K562 (cell line): ENCODE measurements at regions not wholly inside any gene's neighbourhood (a gene's known extent, or its start where the extent isn't known, plus 50 kb on each side); places are given as distances from the start of the nearest gene placed in this dataset.

ENCODE experiments used
- ATAC-seq: fragments of 200-7000 bp; cut with Tn5 transposase; 3 replicates; pipeline ENCODE4 v1.9.1; 2020; ENCODE audit warnings: moderate library complexity
- BruUV-seq: library from RNA; stranded (reverse); fragments of 400-500 nt; replicated peaks from 2 replicates; lab custom pipeline; 2021; lab: Mats Ljungman, UMichigan
- CTCF ChIA-PET: fragments of 300-600 bp; formaldehyde crosslinking; extraction: SDS; loops from one replicate; lab custom pipeline; 2021; ENCODE audit warnings: low intra/inter-chr PET ratio; lab: Yijun Ruan, JAX
- POLR2A ChIA-PET: fragments of 300-600, 350-650 bp; sonication (Branson Sonifier 250); formaldehyde crosslinking; extraction: SDS; loops from one replicate; lab custom pipeline; 2021; ENCODE audit warnings: antibody characterized with exemption, inconsistent platforms; lab: Yijun Ruan, JAX
- DNase-seq, 4 experiments: peaks; one replicate each; pipeline versions ENCODE4 v3.0.0 to v3.0.0-alpha.2; 2011 to 2018; ENCODE audit warnings: low spot score in 3 of 4, mixed read lengths in 3 of 4; ENCODE audit errors: extremely low read depth in 1 of 4
- FAIRE-seq: peaks from 2 replicates; lab custom pipeline; 2011; peaks lifted over from hg19 to GRCh38; lab: Jason Lieb, UNC
- H2AFZ ChIP-seq: 2 replicates; pipeline ENCODE4 v1.6.0; 2011; ENCODE audit warnings: low read depth, low read length, control low read depth, inconsistent platforms
- H3K27ac ChIP-seq: fragments of 200-600 bp; 3 replicates; pipeline ENCODE4 v1.8.0; 2011; ENCODE audit warnings: low read depth, mild to moderate bottlenecking, control low read depth, inconsistent platforms, low read length, moderate library complexity, mixed read lengths; ENCODE audit errors: extremely low read depth
- H3K27me3 ChIP-seq, 2 experiments: fragments of 300-600 bp in 1 of 2; 2 replicates in 1 of 2; 3 replicates in 1 of 2; pipeline versions ENCODE4 v1.6.0 to v1.8.0; 2011; ENCODE audit warnings: inconsistent platforms in 2 of 2, low read length in 2 of 2, mild to moderate bottlenecking in 1 of 2, mixed read lengths in 1 of 2, moderate library complexity in 1 of 2; ENCODE audit not compliant: control insufficient read depth in 2 of 2, insufficient read depth in 2 of 2
- H3K36me3 ChIP-seq: fragments of 300-600 bp; 3 replicates; pipeline ENCODE4 v1.8.0; 2011; ENCODE audit warnings: mild to moderate bottlenecking, low read length, inconsistent platforms; ENCODE audit not compliant: control insufficient read depth, insufficient read depth
- H3K4me1 ChIP-seq, 2 experiments: fragments of 200-600 bp in 1 of 2; replicated peaks in 1 of 2; 2 replicates in 1 of 2; 3 replicates in 1 of 2; pipeline versions ENCODE4 v1.5.1 to v1.8.0; 2011; ENCODE audit warnings: inconsistent platforms in 2 of 2, low read length in 2 of 2, mild to moderate bottlenecking in 1 of 2, mixed read lengths in 1 of 2, moderate library complexity in 1 of 2; ENCODE audit not compliant: control insufficient read depth in 2 of 2, insufficient read depth in 2 of 2
- H3K4me2 ChIP-seq: 2 replicates; pipeline ENCODE4 v1.6.1; 2011; ENCODE audit warnings: low read length, control low read depth, inconsistent platforms, mixed read lengths; ENCODE audit not compliant: insufficient read depth
- H3K4me3 ChIP-seq: fragments of 200-600 bp; sonication (generic), shearing (Covaris generic); 2 replicates; pipeline ENCODE4 v1.5.1; 2016; ENCODE audit warnings: control low read depth, inconsistent platforms
- H3K79me2 ChIP-seq: fragments of 200-600 bp; 3 replicates; pipeline ENCODE4 v1.8.0; 2011; ENCODE audit warnings: low read length, inconsistent platforms; ENCODE audit not compliant: control insufficient read depth, insufficient read depth
- H3K9ac ChIP-seq, 2 experiments: 2 replicates each; pipeline versions ENCODE4 v1.6.0 to v1.6.1; 2011; ENCODE audit warnings: low read depth in 2 of 2, low read length in 2 of 2, control low read depth in 1 of 2, inconsistent platforms in 1 of 2, mild to moderate bottlenecking in 1 of 2, mixed read lengths in 1 of 2; ENCODE audit not compliant: insufficient read depth in 1 of 2
- H3K9me1 ChIP-seq: one replicate; pipeline ENCODE4 v1.6.0; 2011; ENCODE audit warnings: inconsistent platforms, mild to moderate bottlenecking, low read length, moderate library complexity; ENCODE audit not compliant: control insufficient read depth, insufficient read depth
- H3K9me3 ChIP-seq: replicated peaks from 2 replicates; pipeline ENCODE4 v1.5.1; 2011; ENCODE audit warnings: low read depth, low read length, inconsistent platforms; ENCODE audit not compliant: control insufficient read depth, insufficient read depth
- H4K20me1 ChIP-seq: replicated peaks from 2 replicates; pipeline ENCODE4 v1.6.1; 2011; ENCODE audit warnings: low read length, inconsistent platforms, mixed read lengths; ENCODE audit not compliant: control insufficient read depth, insufficient read depth
- ARID2 ChIP-seq: fragments of 450-650 bp; IDR thresholded peaks from 2 replicates; pipeline ENCODE4 v1.6.1; 2017; ENCODE audit warnings: antibody characterized with exemption, mild to moderate bottlenecking
- DACH1 ChIP-seq: fragments of 450-650 bp; IDR thresholded peaks from 2 replicates; pipeline ENCODE4 v1.6.1; 2018; ENCODE audit not compliant: partially characterized antibody
- NUFIP1 ChIP-seq: fragments of 450-650 bp; IDR thresholded peaks from 2 replicates; pipeline ENCODE4 v1.6.1; 2018; ENCODE audit not compliant: partially characterized antibody
- SMARCA4 ChIP-seq: fragments of 450-650 bp; IDR thresholded peaks from 2 replicates; pipeline ENCODE4 v1.6.1; 2016
- STAG1 ChIP-seq: sonication (generic); formaldehyde crosslinking; IDR thresholded peaks from 2 replicates; pipeline ENCODE4 v1.5.0; 2020; ENCODE audit warnings: missing genetic modification reagents, borderline replicate concordance
- ZBTB17 ChIP-seq: fragments of 450-650 bp; formaldehyde crosslinking; IDR thresholded peaks from 2 replicates; pipeline ENCODE4 v1.4.0; 2020; ENCODE audit warnings: mild to moderate bottlenecking
- ZC3H11A ChIP-seq: IDR thresholded peaks from 2 replicates; pipeline ENCODE4 v1.6.1; 2012; ENCODE audit warnings: low read depth, low read length, improper control_type of control experiment
- ZNF561 ChIP-seq: fragments of 450-650 bp; formaldehyde crosslinking; conservative IDR thresholded peaks from 2 replicates; pipeline ENCODE4 v1.4.0; 2020; ENCODE audit warnings: mild to moderate bottlenecking, moderate library complexity
- WGBS: fragments of 100-300 bp; shearing (Covaris generic); methylation state at CpG from one replicate; pipeline ENCODE4 v1.1.6; 2016; ENCODE audit warnings: low coverage, mixed read lengths; ENCODE audit not compliant: insufficient coverage; ENCODE audit errors: missing lambda C conversion rate; 5-methylcytosine and 5-hydroxymethylcytosine counted together
- in situ Hi-C: fragments of 300-500 bp; cut with MboI; formaldehyde crosslinking; loops from 4 replicates; pipeline ENCODE4 v1.15.0; 2018; ENCODE audit warnings: inconsistent platforms, mixed read lengths
- intact Hi-C: fragments of 100-400 bp; cut with micrococcal nuclease; formaldehyde crosslinking; loops from 2 replicates; pipeline ENCODE4 v1.14.2; 2022
- TF ChIP-seq, protein P1 (sequence below), 3 experiments: IDR thresholded peaks in 2 of 3; conservative IDR thresholded peaks in 1 of 3; 2 replicates each; pipeline ENCODE4 v1.5.1; 2011 to 2012; ENCODE audit warnings: low read length in 3 of 3, mild to moderate bottlenecking in 3 of 3, control low read depth in 2 of 3, improper control_type of control experiment in 1 of 3, inconsistent platforms in 1 of 3, low read depth in 1 of 3, mixed read lengths in 1 of 3, moderate library complexity in 1 of 3; ENCODE audit not compliant: insufficient read depth in 2 of 3
- TF ChIP-seq, protein P2 (sequence below): sonication (generic); formaldehyde crosslinking; IDR thresholded peaks from 2 replicates; pipeline ENCODE4 v1.5.0; 2020; ENCODE audit warnings: missing genetic modification reagents

DNA sequence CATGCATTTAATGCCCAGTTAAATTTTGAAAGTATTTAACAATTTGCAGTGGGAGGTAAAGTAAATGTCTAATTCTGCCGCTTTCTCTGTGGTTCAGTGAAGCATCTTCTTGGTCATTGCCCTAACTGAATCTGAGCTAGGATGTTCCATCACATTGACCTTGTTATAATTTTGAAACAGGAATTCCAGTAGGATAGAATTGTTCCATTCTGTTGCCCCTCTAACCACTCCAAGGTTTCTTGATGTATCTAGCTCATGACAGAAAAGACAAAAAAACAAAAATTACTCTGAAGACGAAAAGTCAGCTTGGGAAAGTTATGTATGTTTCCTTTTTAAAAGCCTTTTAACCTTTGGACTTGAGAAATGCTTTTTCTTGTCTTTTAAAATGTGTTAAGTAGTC lies 297.0 kb upstream of the FAT1 start:
- H3K4me2 ChIP-seq: no peak overlapping the region
- in situ Hi-C loops (no loop called here), intact Hi-C loops (no loop called here)
- ChIA-PET CTCF (no interaction called here), POLR2A (no interaction called here)
- DNase-seq (no peak), FAIRE-seq (no peak), ATAC-seq (no peak)
- H3K4me3 ChIP-seq: no peak overlapping the region
- no peaks in the 10 kb centered on the region for H4K20me1 ChIP-seq
- 3% methylated on average over 2 of the region's 2 CpGs for WGBS
- TF ChIP-seq, protein P1, sequence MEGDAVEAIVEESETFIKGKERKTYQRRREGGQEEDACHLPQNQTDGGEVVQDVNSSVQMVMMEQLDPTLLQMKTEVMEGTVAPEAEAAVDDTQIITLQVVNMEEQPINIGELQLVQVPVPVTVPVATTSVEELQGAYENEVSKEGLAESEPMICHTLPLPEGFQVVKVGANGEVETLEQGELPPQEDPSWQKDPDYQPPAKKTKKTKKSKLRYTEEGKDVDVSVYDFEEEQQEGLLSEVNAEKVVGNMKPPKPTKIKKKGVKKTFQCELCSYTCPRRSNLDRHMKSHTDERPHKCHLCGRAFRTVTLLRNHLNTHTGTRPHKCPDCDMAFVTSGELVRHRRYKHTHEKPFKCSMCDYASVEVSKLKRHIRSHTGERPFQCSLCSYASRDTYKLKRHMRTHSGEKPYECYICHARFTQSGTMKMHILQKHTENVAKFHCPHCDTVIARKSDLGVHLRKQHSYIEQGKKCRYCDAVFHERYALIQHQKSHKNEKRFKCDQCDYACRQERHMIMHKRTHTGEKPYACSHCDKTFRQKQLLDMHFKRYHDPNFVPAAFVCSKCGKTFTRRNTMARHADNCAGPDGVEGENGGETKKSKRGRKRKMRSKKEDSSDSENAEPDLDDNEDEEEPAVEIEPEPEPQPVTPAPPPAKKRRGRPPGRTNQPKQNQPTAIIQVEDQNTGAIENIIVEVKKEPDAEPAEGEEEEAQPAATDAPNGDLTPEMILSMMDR (IDR thresholded peaks at IDR 0.05 in 2 of 3, conservative IDR thresholded peaks at IDR 0.05 in 1 of 3; ENCODE audit: insufficient read depth in 2 of 3, low read depth in 1 of 3, low read length in 3 of 3): no peak
- no peak for TF ChIP-seq ZC3H11A
- no peak for TF ChIP-seq DACH1
- TF ChIP-seq ZNF561: no peak
- TF ChIP-seq ZBTB17: no peak
- no peak for TF ChIP-seq STAG1 (CRISPR knock-in tag)
- TF ChIP-seq SMARCA4: no peak
- TF ChIP-seq NUFIP1: no peak
- no peak for TF ChIP-seq ARID2
- TF ChIP-seq, protein P2, sequence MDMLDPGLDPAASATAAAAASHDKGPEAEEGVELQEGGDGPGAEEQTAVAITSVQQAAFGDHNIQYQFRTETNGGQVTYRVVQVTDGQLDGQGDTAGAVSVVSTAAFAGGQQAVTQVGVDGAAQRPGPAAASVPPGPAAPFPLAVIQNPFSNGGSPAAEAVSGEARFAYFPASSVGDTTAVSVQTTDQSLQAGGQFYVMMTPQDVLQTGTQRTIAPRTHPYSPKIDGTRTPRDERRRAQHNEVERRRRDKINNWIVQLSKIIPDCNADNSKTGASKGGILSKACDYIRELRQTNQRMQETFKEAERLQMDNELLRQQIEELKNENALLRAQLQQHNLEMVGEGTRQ: no peak
- no peaks in the 10 kb centered on the region for H3K79me2 ChIP-seq
- H3K36me3 ChIP-seq: no peaks in the 10 kb centered on the region
- no TSS peak for BruUV-seq
- H2AFZ ChIP-seq: no peak overlapping the region
- no peaks in the 10 kb centered on the region for H3K4me1 ChIP-seq
- no peaks in the 10 kb centered on the region for H3K9me1 ChIP-seq
- H3K27me3 ChIP-seq: no peaks in the 10 kb centered on the region
- no peak overlapping the region for H3K9ac ChIP-seq
- no peak overlapping the region for H3K27ac ChIP-seq
- no peaks in the 10 kb centered on the region for H3K9me3 ChIP-seq
